GM13977 (cell line): ENCODE measurements at regions not wholly inside any gene's neighbourhood (a gene's known extent, or its start where the extent isn't known, plus 50 kb on each side); places are given as distances from the start of the nearest gene placed in this dataset.

Experiments
- DNase-seq: peaks from one replicate; pipeline ENCODE4 v3.0.0; 2012; ENCODE audit warnings: low spot score
- CTCF ChIP-seq: IDR thresholded peaks from 2 replicates; pipeline ENCODE4 v1.5.1; 2012; ENCODE audit warnings: mild to moderate bottlenecking, control low read depth; ENCODE audit not compliant: insufficient read depth; ENCODE audit errors: extremely low read depth, missing control alignments
- in situ Hi-C: fragments of 300-500 bp; cut with MboI; formaldehyde crosslinking; loops from one replicate; pipeline ENCODE4 v1.12.0; 2022; ENCODE audit warnings: low sequenced_read_pairs, low pct_unique_long_range_greater_than_20kb, mixed read lengths, inconsistent platforms; ENCODE audit not compliant: unreplicated experiment

- in situ Hi-C loops = no loop called here
- TF ChIP-seq CTCF = no peak
- no peak for DNase-seq
Observed at GRCh38 chr6:12230523-12230922, 59.6 kb upstream of the EDN1 start.

- no peak for TF ChIP-seq CTCF
- DNase-seq = peak; percentile 18
- in situ Hi-C loops = no loop called here
Observed at GRCh38 chr6:12232339-12232738, 57.8 kb upstream of the EDN1 start.

- DNase-seq = no peak
- in situ Hi-C loops = no loop called here
- no peak for TF ChIP-seq CTCF
Observed at GRCh38 chr6:12232821-12233220, 57.3 kb upstream of the EDN1 start.

GRCh38 chr6:12233693-12234571, 56.2 kb upstream of the EDN1 start:
- in situ Hi-C loops = no loop called here
- DNase-seq = peak; percentile 27
- peak; percentile 47 for TF ChIP-seq CTCF

GRCh38 chr6:12235341-12235740, 54.8 kb upstream of the EDN1 start:
- no peak for TF ChIP-seq CTCF
- in situ Hi-C loops = no loop called here
- no peak for DNase-seq

GRCh38 chr6:12238219-12238618, 51.9 kb upstream of the EDN1 start:
- no peak for DNase-seq
- TF ChIP-seq CTCF = no peak
- in situ Hi-C loops = no loop called here
